ENCODE measurements at regions not wholly inside any gene's neighbourhood (a gene's known extent, or its start where the extent isn't known, plus 50 kb on each side); places are given as distances from the start of the nearest gene placed in this dataset.
"Not testable (repeated sequence)": the region's sequence is repeated elsewhere in the genome, so short reads cannot be mapped to it uniquely, and the experiment has no call there.

- Histone ChIP-seq H3K27me3 (ENCODE audit: control insufficient read depth, insufficient read depth, low read length) (no peaks in the 10 kb centered on the region), H3K36me3 (ENCODE audit: control insufficient read depth, insufficient read depth, low read length) (no peaks in the 10 kb centered on the region), H3K27ac (ENCODE audit: low read length) (no peak overlapping the region), H3K4me1 (ENCODE audit: control insufficient read depth, insufficient read depth, low read length) (peaks cover 17% of the 10 kb centered on the region), H3K9me3 (ENCODE audit: control insufficient read depth, low read depth, low read length) (peaks cover 6% of the 10 kb centered on the region), H3K4me3 (ENCODE audit: low read length) (no peak overlapping the region)
- 21% methylated on average over 2 of the region's 3 CpGs for WGBS (ENCODE audit: insufficient coverage, low lambda C conversion rate)
- DNase-seq: peak; percentile 26 to 59
Measured at GRCh38 chr14:82009076-82009475, 475.4 kb upstream of the SEL1L start.

- Histone ChIP-seq H3K9me3 (ENCODE audit: control insufficient read depth, low read depth, low read length) (peaks cover 6% of the 10 kb centered on the region), H3K27me3 (ENCODE audit: control insufficient read depth, insufficient read depth, low read length) (no peaks in the 10 kb centered on the region), H3K36me3 (ENCODE audit: control insufficient read depth, insufficient read depth, low read length) (no peaks in the 10 kb centered on the region), H3K27ac (ENCODE audit: low read length) (peak overlapping the region; percentile 29), H3K4me1 (ENCODE audit: control insufficient read depth, insufficient read depth, low read length) (peaks cover 17% of the 10 kb centered on the region), H3K4me3 (ENCODE audit: low read length) (no peak overlapping the region)
- DNase-seq: peak; percentile 64 to 84
- 48% methylated on average over 2 of the region's 2 CpGs for WGBS (ENCODE audit: insufficient coverage, low lambda C conversion rate)
Measured at GRCh38 chr14:82009993-82010392, 476.3 kb upstream of the SEL1L start.

- Histone ChIP-seq H3K9me3 (ENCODE audit: control insufficient read depth, low read depth, low read length) (peaks cover 6% of the 10 kb centered on the region), H3K4me3 (ENCODE audit: low read length) (no peak overlapping the region), H3K36me3 (ENCODE audit: control insufficient read depth, insufficient read depth, low read length) (no peaks in the 10 kb centered on the region), H3K27me3 (ENCODE audit: control insufficient read depth, insufficient read depth, low read length) (no peaks in the 10 kb centered on the region), H3K4me1 (ENCODE audit: control insufficient read depth, insufficient read depth, low read length) (peaks cover 17% of the 10 kb centered on the region), H3K27ac (ENCODE audit: low read length) (no peak overlapping the region)
- no peak for DNase-seq
- no CpG with 5 or more reads among the region's 3 CpGs for WGBS (ENCODE audit: insufficient coverage, low lambda C conversion rate)
Measured at GRCh38 chr14:82011460-82011859, 477.8 kb upstream of the SEL1L start.

- no peaks in the 10 kb centered on the region for H3K4me1 ChIP-seq (ENCODE audit: control insufficient read depth, insufficient read depth, low read length)
- no peaks in the 10 kb centered on the region for H3K36me3 ChIP-seq (ENCODE audit: control insufficient read depth, insufficient read depth, low read length)
- no peak overlapping the region for H3K27ac ChIP-seq (ENCODE audit: low read length)
- no peak overlapping the region for H3K4me3 ChIP-seq (ENCODE audit: low read length)
- WGBS (ENCODE audit: insufficient coverage, low lambda C conversion rate): no CpG with 5 or more reads among the region's 1 CpG
- H3K9me3 ChIP-seq (ENCODE audit: control insufficient read depth, low read depth, low read length): no peaks in the 10 kb centered on the region
- DNase-seq: no peak
- no peaks in the 10 kb centered on the region for H3K27me3 ChIP-seq (ENCODE audit: control insufficient read depth, insufficient read depth, low read length)
Measured at GRCh38 chr14:82029038-82029437, 495.4 kb upstream of the SEL1L start.

- H3K27me3 ChIP-seq (ENCODE audit: control insufficient read depth, insufficient read depth, low read length): no peaks in the 10 kb centered on the region
Measured at GRCh38 chr14:82035397-82035796, 501.7 kb upstream of the SEL1L start.

GRCh38 chr14:82038066-82038465 lies 504.4 kb upstream of the SEL1L start:
- DNase-seq; H3K4me1 ChIP-seq (ENCODE audit: control insufficient read depth, insufficient read depth, low read length); H3K4me3 ChIP-seq (ENCODE audit: low read length); H3K27ac ChIP-seq (ENCODE audit: low read length); H3K36me3 ChIP-seq (ENCODE audit: control insufficient read depth, insufficient read depth, low read length); H3K27me3 ChIP-seq (ENCODE audit: control insufficient read depth, insufficient read depth, low read length); H3K9me3 ChIP-seq (ENCODE audit: control insufficient read depth, low read depth, low read length): not testable (repeated sequence)
- 86% methylated on average over 2 of the region's 3 CpGs for WGBS (ENCODE audit: insufficient coverage, low lambda C conversion rate)

More at GRCh38 chr14:82035397-82035796, 501.7 kb upstream of the SEL1L start:
- Histone ChIP-seq H3K9me3 (ENCODE audit: control insufficient read depth, low read depth, low read length) (no peaks in the 10 kb centered on the region), H3K4me1 (ENCODE audit: control insufficient read depth, insufficient read depth, low read length) (no peaks in the 10 kb centered on the region), H3K36me3 (ENCODE audit: control insufficient read depth, insufficient read depth, low read length) (no peaks in the 10 kb centered on the region), H3K27ac (ENCODE audit: low read length) (no peak overlapping the region), H3K4me3 (ENCODE audit: low read length) (no peak overlapping the region)
- no peak for DNase-seq
- no CpG with 5 or more reads among the region's 3 CpGs for WGBS (ENCODE audit: insufficient coverage, low lambda C conversion rate)

GRCh38 chr14:82045339-82045738 lies 511.7 kb upstream of the SEL1L start:
- no peaks in the 10 kb centered on the region for H3K9me3 ChIP-seq (ENCODE audit: control insufficient read depth, low read depth, low read length)
- H3K27me3 ChIP-seq (ENCODE audit: control insufficient read depth, insufficient read depth, low read length): no peaks in the 10 kb centered on the region
- WGBS (ENCODE audit: insufficient coverage, low lambda C conversion rate): 80% methylated on average over 1 of the region's 1 CpG
- no peak overlapping the region for H3K4me3 ChIP-seq (ENCODE audit: low read length)
- H3K27ac ChIP-seq (ENCODE audit: low read length): no peak overlapping the region
- no peak for DNase-seq
- H3K36me3 ChIP-seq (ENCODE audit: control insufficient read depth, insufficient read depth, low read length): no peaks in the 10 kb centered on the region
- peaks cover 7% of the 10 kb centered on the region for H3K4me1 ChIP-seq (ENCODE audit: control insufficient read depth, insufficient read depth, low read length)

- no peak overlapping the region for H3K4me3 ChIP-seq (ENCODE audit: low read length)
- no peaks in the 10 kb centered on the region for H3K27me3 ChIP-seq (ENCODE audit: control insufficient read depth, insufficient read depth, low read length)
- peaks cover 7% of the 10 kb centered on the region for H3K4me1 ChIP-seq (ENCODE audit: control insufficient read depth, insufficient read depth, low read length)
- H3K27ac ChIP-seq (ENCODE audit: low read length): no peak overlapping the region
- no peaks in the 10 kb centered on the region for H3K9me3 ChIP-seq (ENCODE audit: control insufficient read depth, low read depth, low read length)
- DNase-seq: peak in 1 of 2 donors; percentile 6
- WGBS (ENCODE audit: insufficient coverage, low lambda C conversion rate): no CpG with 5 or more reads among the region's 1 CpG
- no peaks in the 10 kb centered on the region for H3K36me3 ChIP-seq (ENCODE audit: control insufficient read depth, insufficient read depth, low read length)
Measured at GRCh38 chr14:82046512-82047226, 513.0 kb upstream of the SEL1L start.

- Histone ChIP-seq H3K36me3 (ENCODE audit: control insufficient read depth, insufficient read depth, low read length) (no peaks in the 10 kb centered on the region), H3K4me1 (ENCODE audit: control insufficient read depth, insufficient read depth, low read length) (peaks cover 7% of the 10 kb centered on the region), H3K27me3 (ENCODE audit: control insufficient read depth, insufficient read depth, low read length) (no peaks in the 10 kb centered on the region), H3K27ac (ENCODE audit: low read length) (no peak overlapping the region), H3K4me3 (ENCODE audit: low read length) (no peak overlapping the region), H3K9me3 (ENCODE audit: control insufficient read depth, low read depth, low read length) (no peaks in the 10 kb centered on the region)
- 14% methylated on average over 1 of the region's 1 CpG for WGBS (ENCODE audit: insufficient coverage, low lambda C conversion rate)
- no peak for DNase-seq
Measured at GRCh38 chr14:82047777-82048470, 514.3 kb upstream of the SEL1L start.

- Histone ChIP-seq H3K9me3 (ENCODE audit: control insufficient read depth, low read depth, low read length) (no peaks in the 10 kb centered on the region), H3K4me1 (ENCODE audit: control insufficient read depth, insufficient read depth, low read length) (peaks cover 2% of the 10 kb centered on the region), H3K4me3 (ENCODE audit: low read length) (no peak overlapping the region), H3K27me3 (ENCODE audit: control insufficient read depth, insufficient read depth, low read length) (no peaks in the 10 kb centered on the region), H3K36me3 (ENCODE audit: control insufficient read depth, insufficient read depth, low read length) (no peaks in the 10 kb centered on the region), H3K27ac (ENCODE audit: low read length) (no peak overlapping the region)
- DNase-seq: no peak
Measured at GRCh38 chr14:82052778-82053177, 519.1 kb upstream of the SEL1L start.
